Mesothelial cell of epicardium (in vitro differentiated cells): ENCODE measurements at regions not wholly inside any gene's neighbourhood (a gene's known extent, or its start where the extent isn't known, plus 50 kb on each side); places are given as distances from the start of the nearest gene placed in this dataset.

Experiments used
- DNase-seq, 2 experiments: peaks; one replicate each; pipeline ENCODE4 v3.0.0; 2021; ENCODE audit warnings: low spot score in 2 of 2; ENCODE audit not compliant: unreplicated experiment in 2 of 2
- H3K27ac Mint-ChIP-seq: 2 replicates; pipeline ENCODE4 v1.8.0; 2021; ENCODE audit warnings: mixed read lengths
- H3K27me3 Mint-ChIP-seq: 2 replicates; pipeline ENCODE4 v1.8.0; 2021; ENCODE audit warnings: low read depth, mixed read lengths
- H3K36me3 Mint-ChIP-seq: 2 replicates; pipeline ENCODE4 v1.8.0; 2021; ENCODE audit warnings: mixed read lengths
- H3K4me1 Mint-ChIP-seq: 2 replicates; pipeline ENCODE4 v1.8.0; 2021; ENCODE audit warnings: mixed read lengths
- H3K4me3 Mint-ChIP-seq: 2 replicates; pipeline ENCODE4 v1.8.0; 2021; ENCODE audit warnings: mild to moderate bottlenecking, moderate library complexity, mixed read lengths
- H3K9me3 Mint-ChIP-seq: 2 replicates; pipeline ENCODE4 v1.8.0; 2021; ENCODE audit warnings: mixed read lengths
- CTCF ChIP-seq: fragments of 200-600 bp; sonication (generic); IDR thresholded peaks from one replicate; pipeline ENCODE4 v1.5.0; 2021; ENCODE audit warnings: antibody characterized with exemption; ENCODE audit not compliant: unreplicated experiment

DNA sequence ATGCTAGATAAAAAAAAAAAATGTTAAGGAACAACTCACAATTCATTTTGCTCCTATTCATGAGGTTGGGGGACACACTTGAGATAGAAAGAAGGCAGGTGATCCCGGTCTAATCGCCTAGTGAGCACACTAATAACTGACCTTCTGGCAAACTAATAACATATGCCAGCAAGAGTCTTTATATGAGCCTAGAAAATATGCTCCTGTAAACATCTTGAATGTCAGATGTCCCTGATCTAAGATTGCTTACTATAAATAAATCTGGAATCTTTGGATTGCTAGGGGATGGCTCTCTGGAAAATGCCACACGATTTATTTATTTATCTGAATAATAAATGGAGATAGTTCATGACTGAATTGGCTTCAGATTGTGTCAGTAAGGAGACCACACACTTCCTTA lies 821.9 kb downstream of the GRIK2 start:
- H3K4me1 Mint-ChIP-seq: no peaks in the 10 kb centered on the region
- H3K4me3 Mint-ChIP-seq: no peak overlapping the region
- H3K27me3 Mint-ChIP-seq: no peaks in the 10 kb centered on the region
- no peaks in the 10 kb centered on the region for H3K9me3 Mint-ChIP-seq
- H3K36me3 Mint-ChIP-seq: no peaks in the 10 kb centered on the region
- TF ChIP-seq CTCF: no peak
- no peak overlapping the region for H3K27ac Mint-ChIP-seq
- no peak for DNase-seq

GRCh38 chr6:102216232-102216631 lies 822.7 kb downstream of the GRIK2 start:
- no peak overlapping the region for H3K4me3 Mint-ChIP-seq
- no peak for TF ChIP-seq CTCF

GRCh38 chr6:102223942-102224341 lies 830.4 kb downstream of the GRIK2 start:
- no peaks in the 10 kb centered on the region for H3K36me3 Mint-ChIP-seq
- H3K27me3 Mint-ChIP-seq: no peaks in the 10 kb centered on the region
- no peak for DNase-seq
- no peaks in the 10 kb centered on the region for H3K4me1 Mint-ChIP-seq
- no peak for TF ChIP-seq CTCF
- H3K9me3 Mint-ChIP-seq: no peaks in the 10 kb centered on the region
- H3K4me3 Mint-ChIP-seq: no peak overlapping the region
- H3K27ac Mint-ChIP-seq: no peak overlapping the region

More at GRCh38 chr6:102216232-102216631, 822.7 kb downstream of the GRIK2 start:
- H3K27ac Mint-ChIP-seq: no peak overlapping the region
- no peaks in the 10 kb centered on the region for H3K4me1 Mint-ChIP-seq
- H3K27me3 Mint-ChIP-seq: no peaks in the 10 kb centered on the region
- no peaks in the 10 kb centered on the region for H3K36me3 Mint-ChIP-seq
- DNase-seq: no peak
- H3K9me3 Mint-ChIP-seq: no peaks in the 10 kb centered on the region

GRCh38 chr6:102229271-102229670 lies 835.8 kb downstream of the GRIK2 start:
- Mint-ChIP-seq H3K27ac (no peak overlapping the region), H3K4me1 (no peaks in the 10 kb centered on the region), H3K4me3 (no peak overlapping the region), H3K36me3 (no peaks in the 10 kb centered on the region), H3K9me3 (peaks cover 12% of the 10 kb centered on the region), H3K27me3 (no peaks in the 10 kb centered on the region)
- no peak for TF ChIP-seq CTCF
- DNase-seq: no peak
